CD14-positive monocyte (primary cell): ENCODE measurements at regions not wholly inside any gene's neighbourhood (a gene's known extent, or its start where the extent isn't known, plus 50 kb on each side); places are given as distances from the start of the nearest gene placed in this dataset.
A peak's percentile ranks its signal among the peaks of the same experiment; 100 is the strongest.

ENCODE experiments used
- DNase-seq, 3 donors: peaks; one replicate each; pipeline ENCODE4 v3.0.0-alpha.2; 2011 to 2022
- H2AFZ ChIP-seq: 2 replicates; pipeline ENCODE4 v1.6.0; 2012; ENCODE audit warnings: mild to moderate bottlenecking, low read depth, low read length, inconsistent platforms; ENCODE audit not compliant: insufficient read depth, poor library complexity, severe bottlenecking
- H3K27ac ChIP-seq, 2 donors: 1 replicate in 1 of 2; 2 replicates in 1 of 2; pipeline ENCODE4 v1.5.1; 2012 to 2013; ENCODE audit warnings: low read length in 2 of 2, control low read depth in 1 of 2, inconsistent platforms in 1 of 2, low read depth in 1 of 2, mild to moderate bottlenecking in 1 of 2
- H3K27me3 ChIP-seq, 2 donors: one replicate each; pipeline versions ENCODE4 v1.6.0 to v1.6.1; 2011 to 2013; ENCODE audit warnings: low read length in 2 of 2; ENCODE audit not compliant: control insufficient read depth in 2 of 2, insufficient read depth in 2 of 2
- H3K36me3 ChIP-seq, 2 donors: replicated peaks in 1 of 2; 1 replicate in 1 of 2; 2 replicates in 1 of 2; pipeline versions ENCODE4 v1.5.1 to v1.6.1; 2012 to 2013; ENCODE audit warnings: low read length in 2 of 2, control low read depth in 1 of 2, inconsistent platforms in 1 of 2, mild to moderate bottlenecking in 1 of 2; ENCODE audit not compliant: insufficient read depth in 2 of 2, control insufficient read depth in 1 of 2
- H3K4me1 ChIP-seq, 2 donors: 1 replicate in 1 of 2; 2 replicates in 1 of 2; pipeline versions ENCODE4 v1.5.1 to v1.6.1; 2012 to 2013; ENCODE audit warnings: low read length in 2 of 2, control low read depth in 1 of 2, inconsistent platforms in 1 of 2, mild to moderate bottlenecking in 1 of 2, moderate library complexity in 1 of 2; ENCODE audit not compliant: insufficient read depth in 2 of 2, control insufficient read depth in 1 of 2
- H3K4me2 ChIP-seq: replicated peaks from 2 replicates; pipeline ENCODE3; 2012; ENCODE audit warnings: low read length, moderate library complexity, mild to moderate bottlenecking; ENCODE audit not compliant: poor library complexity, severe bottlenecking; ENCODE audit errors: extremely low read depth
- H3K4me3 ChIP-seq, 3 experiments: fragments of 200-600 bp in 1 of 3; sonication (generic) in 1 of 3; replicated peaks in 1 of 3; 1 replicate in 2 of 3; 2 replicates in 1 of 3; pipeline ENCODE4 v1.5.1; 2011 to 2013; ENCODE audit warnings: low read length in 3 of 3, mild to moderate bottlenecking in 3 of 3, control low read depth in 2 of 3, low read depth in 2 of 3, inconsistent platforms in 1 of 3, moderate library complexity in 1 of 3
- H3K79me2 ChIP-seq: 2 replicates; pipeline ENCODE4 v1.6.0; 2012; ENCODE audit warnings: mild to moderate bottlenecking, control low read depth, inconsistent platforms, low read length, moderate library complexity; ENCODE audit not compliant: insufficient read depth
- H3K9ac ChIP-seq: 2 replicates; pipeline ENCODE4 v1.6.0; 2017; ENCODE audit warnings: low read length, mild to moderate bottlenecking; ENCODE audit not compliant: insufficient read depth, poor library complexity, severe bottlenecking
- H3K9me3 ChIP-seq, 2 donors: replicated peaks in 1 of 2; 1 replicate in 1 of 2; 2 replicates in 1 of 2; pipeline versions ENCODE4 v1.5.1 to v1.6.1; 2012 to 2013; ENCODE audit warnings: low read length in 2 of 2, control low read depth in 1 of 2; ENCODE audit not compliant: control insufficient read depth in 1 of 2, insufficient read depth in 1 of 2
- H4K20me1 ChIP-seq: 2 replicates; pipeline ENCODE4 v1.6.0; 2012; ENCODE audit warnings: mild to moderate bottlenecking, low read length, control low read depth, moderate library complexity; ENCODE audit not compliant: insufficient read depth
- H3K27ac Mint-ChIP-seq, 7 donors: one replicate each; pipeline ENCODE4 v1.8.0; 2020; ENCODE audit warnings: mild to moderate bottlenecking in 7 of 7, mixed read lengths in 7 of 7, moderate library complexity in 6 of 7, inconsistent platforms in 2 of 7
- H3K27me3 Mint-ChIP-seq, 3 donors: one replicate each; pipeline ENCODE4 v1.8.0; 2021 to 2022; ENCODE audit warnings: low read depth in 3 of 3, mild to moderate bottlenecking in 3 of 3, mixed read lengths in 3 of 3, moderate library complexity in 3 of 3, inconsistent platforms in 1 of 3
- H3K36me3 Mint-ChIP-seq, 2 donors: one replicate each; pipeline ENCODE4 v1.8.0; 2020; ENCODE audit warnings: mixed read lengths in 2 of 2, inconsistent platforms in 1 of 2, mild to moderate bottlenecking in 1 of 2
- H3K4me1 Mint-ChIP-seq: one replicate; pipeline ENCODE4 v1.8.0; 2020; ENCODE audit warnings: mild to moderate bottlenecking, mixed read lengths
- H3K4me3 Mint-ChIP-seq, 2 donors: one replicate each; pipeline ENCODE4 v1.8.0; 2020; ENCODE audit warnings: mild to moderate bottlenecking in 2 of 2, mixed read lengths in 2 of 2, moderate library complexity in 1 of 2
- H3K9me3 Mint-ChIP-seq, 7 donors: one replicate each; pipeline ENCODE4 v1.8.0; 2020 to 2022; ENCODE audit warnings: mixed read lengths in 7 of 7, mild to moderate bottlenecking in 6 of 7, moderate library complexity in 6 of 7, inconsistent platforms in 2 of 7
- WGBS: methylation state at CpG from one replicate; pipeline ENCODE4 v1.1.5; 2013; ENCODE audit warnings: missing lambda C conversion rate; ENCODE audit not compliant: insufficient coverage; 5-methylcytosine and 5-hydroxymethylcytosine counted together
- intact Hi-C, 2 donors: fragments of 100-400 bp; cut with micrococcal nuclease; formaldehyde crosslinking; loops; one replicate each; pipeline versions ENCODE4 v1.15.0 to v1.15.1; 2023
- TF ChIP-seq, protein P1 (sequence below): fragments of 200-600 bp; IDR thresholded peaks from one replicate; pipeline ENCODE4 v1.8.0; 2022; ENCODE audit warnings: antibody characterized with exemption, mild to moderate bottlenecking

DNA sequence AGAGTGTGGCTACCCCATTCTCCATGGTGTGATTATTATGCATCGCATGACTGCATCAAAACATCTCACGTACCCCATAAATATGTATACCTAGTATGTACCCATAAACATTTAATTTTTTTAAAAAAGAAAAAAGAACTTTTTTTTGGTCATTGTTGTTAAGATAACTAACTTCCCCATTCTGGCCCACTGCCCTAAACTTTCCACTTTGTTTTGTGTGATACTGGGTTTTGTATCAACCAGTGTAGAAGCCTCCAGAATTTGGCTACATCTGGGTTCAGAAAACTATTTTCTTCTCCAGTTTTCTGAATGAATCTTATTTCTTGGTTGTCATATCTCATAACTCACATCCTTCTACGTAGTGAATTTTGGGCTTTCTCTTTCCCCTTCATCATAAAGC lies 62.3 kb upstream of the NABP1 start:
- no peak for DNase-seq
- Mint-ChIP-seq H3K27me3 (peaks cover 0 to 2% (median 0%) of the 10 kb centered on the region in 3 donors), H3K4me1 (peaks cover 40% of the 10 kb centered on the region), H3K9me3 (no peaks in the 10 kb centered on the region), H3K27ac (peak overlapping the region in 2 of 7 donors; percentile 43 to 50), H3K4me3 (no peak overlapping the region), H3K36me3 (no peaks in the 10 kb centered on the region)
- Histone ChIP-seq H4K20me1 (no peaks in the 10 kb centered on the region), H3K4me1 (peaks cover 42 to 52% of the 10 kb centered on the region in 2 donors), H3K27me3 (no peaks in the 10 kb centered on the region), H3K27ac (no peak overlapping the region), H3K9ac (no peak overlapping the region), H3K4me2 (no peak overlapping the region), H3K79me2 (no peaks in the 10 kb centered on the region), H3K36me3 (no peaks in the 10 kb centered on the region), H3K9me3 (no peaks in the 10 kb centered on the region), H2AFZ (no peak overlapping the region), H3K4me3 (no peak overlapping the region)
- WGBS, result 57% methylated on average over 1 of the region's 3 CpGs
- intact Hi-C loops, result loop anchor here in 1 of 2 donors (5.0 kb wide), 1 partner anchor 733 kb away; the partner anchor contains the start of gene GLS
- TF ChIP-seq, protein P1, sequence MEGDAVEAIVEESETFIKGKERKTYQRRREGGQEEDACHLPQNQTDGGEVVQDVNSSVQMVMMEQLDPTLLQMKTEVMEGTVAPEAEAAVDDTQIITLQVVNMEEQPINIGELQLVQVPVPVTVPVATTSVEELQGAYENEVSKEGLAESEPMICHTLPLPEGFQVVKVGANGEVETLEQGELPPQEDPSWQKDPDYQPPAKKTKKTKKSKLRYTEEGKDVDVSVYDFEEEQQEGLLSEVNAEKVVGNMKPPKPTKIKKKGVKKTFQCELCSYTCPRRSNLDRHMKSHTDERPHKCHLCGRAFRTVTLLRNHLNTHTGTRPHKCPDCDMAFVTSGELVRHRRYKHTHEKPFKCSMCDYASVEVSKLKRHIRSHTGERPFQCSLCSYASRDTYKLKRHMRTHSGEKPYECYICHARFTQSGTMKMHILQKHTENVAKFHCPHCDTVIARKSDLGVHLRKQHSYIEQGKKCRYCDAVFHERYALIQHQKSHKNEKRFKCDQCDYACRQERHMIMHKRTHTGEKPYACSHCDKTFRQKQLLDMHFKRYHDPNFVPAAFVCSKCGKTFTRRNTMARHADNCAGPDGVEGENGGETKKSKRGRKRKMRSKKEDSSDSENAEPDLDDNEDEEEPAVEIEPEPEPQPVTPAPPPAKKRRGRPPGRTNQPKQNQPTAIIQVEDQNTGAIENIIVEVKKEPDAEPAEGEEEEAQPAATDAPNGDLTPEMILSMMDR, result no peak

DNA sequence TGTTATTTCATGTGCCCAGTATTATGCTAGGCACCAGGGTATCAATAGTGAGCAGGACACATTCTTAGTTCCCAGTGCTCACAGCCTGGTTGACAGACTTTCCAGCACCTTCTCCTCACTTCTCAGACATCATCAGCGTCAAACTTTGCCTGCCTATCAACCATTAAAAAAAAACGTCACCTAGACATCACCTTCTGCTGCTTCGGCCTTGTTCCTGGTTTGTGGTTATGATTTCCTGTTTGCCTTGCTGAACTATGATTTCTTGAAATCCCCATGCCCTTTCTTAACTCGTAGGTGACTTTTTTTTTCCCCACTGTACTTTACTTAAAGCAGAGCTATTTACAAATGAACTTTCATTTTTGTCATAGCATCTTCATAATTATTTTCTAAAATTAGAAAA lies 60.4 kb upstream of the NABP1 start:
- H3K9me3 Mint-ChIP-seq, result no peaks in the 10 kb centered on the region
- intact Hi-C loops, result loop anchor here in 1 of 2 donors (5.0 kb wide), 1 partner anchor 735 kb away; the partner anchor contains the start of gene GLS
- peaks cover 0 to 2% (median 0%) of the 10 kb centered on the region in 3 donors for H3K27me3 Mint-ChIP-seq

More for the DNA sequence above, 60.4 kb upstream of the NABP1 start:
- Histone ChIP-seq H4K20me1 (no peaks in the 10 kb centered on the region), H3K36me3 (no peaks in the 10 kb centered on the region), H3K4me1 (peaks cover 30 to 42% of the 10 kb centered on the region in 2 donors), H3K27ac (peak overlapping the region in 1 of 2 donors; percentile 61), H3K9ac (no peak overlapping the region), H2AFZ (no peak overlapping the region), H3K79me2 (no peaks in the 10 kb centered on the region), H3K4me2 (peak overlapping the region; percentile 47), H3K9me3 (no peaks in the 10 kb centered on the region), H3K27me3 (no peaks in the 10 kb centered on the region), H3K4me3 (peak overlapping the region in 1 of 3 experiments; percentile 16)
- no CpG with 5 or more reads among the region's 4 CpGs for WGBS
- Mint-ChIP-seq H3K36me3 (peaks cover 0 to 2% of the 10 kb centered on the region in 2 donors), H3K4me3 (peak overlapping the region in 1 of 2 donors; percentile 27), H3K4me1 (peaks cover 36% of the 10 kb centered on the region), H3K27ac (peak overlapping the region; percentile 73 to 91 (median 84))
- DNase-seq, result peak; percentile 48 to 86 (median 69)
- TF ChIP-seq, protein P1, result no peak
